GM23248 (cell line): ENCODE measurements at regions not wholly inside any gene's neighbourhood (a gene's known extent, or its start where the extent isn't known, plus 50 kb on each side); places are given as distances from the start of the nearest gene placed in this dataset.

Experiments used
- EZH2 ChIP-seq: fragments of 200-600 bp; sonication (generic); IDR thresholded peaks from 2 replicates; pipeline ENCODE4 v1.6.1; 2018; ENCODE audit warnings: antibody characterized with exemption, mild to moderate bottlenecking; ENCODE audit not compliant: insufficient read depth, poor library complexity, severe bottlenecking
- EZH2phosphoT487 ChIP-seq: fragments of 200-600 bp; sonication (generic); IDR thresholded peaks from 2 replicates; pipeline ENCODE4 v1.6.1; 2018; ENCODE audit warnings: antibody characterized with exemption, moderate library complexity, mild to moderate bottlenecking, low read depth; ENCODE audit not compliant: insufficient read depth

GRCh38 chr1:242876030-242876429, 351.5 kb upstream of the PLD5 start:
- TF ChIP-seq EZH2phosphoT487, result no peak
- no peak for TF ChIP-seq EZH2
